SU-DHL-6 (cell line): ENCODE measurements at regions not wholly inside any gene's neighbourhood (a gene's known extent, or its start where the extent isn't known, plus 50 kb on each side); places are given as distances from the start of the nearest gene placed in this dataset.
"Not testable (repeated sequence)": the region's sequence is repeated elsewhere in the genome, so short reads cannot be mapped to it uniquely, and the experiment has no call there.

ENCODE experiments used
- H2AFZ ChIP-seq: fragments of 200-600 bp; sonication (generic); 2 replicates; pipeline ENCODE4 v1.6.1; 2014; ENCODE audit warnings: low read depth, mild to moderate bottlenecking, moderate library complexity, mixed read lengths, antibody characterized with exemption, low read length; ENCODE audit not compliant: severe bottlenecking
- H3F3A ChIP-seq: fragments of 200-600 bp; shearing (Covaris generic); 2 replicates; pipeline ENCODE4 v1.6.0; 2016; ENCODE audit warnings: antibody characterized with exemption, mild to moderate bottlenecking; ENCODE audit not compliant: insufficient read depth
- H3K27ac ChIP-seq: fragments of 200-600 bp; sonication (generic); 2 replicates; pipeline ENCODE4 v1.5.1; 2016; ENCODE audit warnings: low read depth, mild to moderate bottlenecking, low read length, moderate library complexity, mixed read lengths
- H3K27me3 ChIP-seq: fragments of 200-600 bp; sonication (generic), shearing (Covaris generic); 2 replicates; pipeline ENCODE4 v1.6.0; 2014; ENCODE audit warnings: mild to moderate bottlenecking, low read length
- H3K36me3 ChIP-seq: fragments of 200-600 bp; sonication (generic); 2 replicates; pipeline ENCODE4 v1.6.1; 2014; ENCODE audit warnings: mild to moderate bottlenecking, low read length, mixed read lengths
- H3K4me2 ChIP-seq: fragments of 300-600, 200-600 bp; shearing (Covaris generic), sonication (generic); 2 replicates; pipeline ENCODE4 v1.6.0; 2014; ENCODE audit warnings: low read length, low read depth, mild to moderate bottlenecking; ENCODE audit not compliant: poor library complexity, severe bottlenecking
- H3K4me3 ChIP-seq: fragments of 200-600 bp; sonication (generic); 2 replicates; pipeline ENCODE4 v1.5.1; 2014; ENCODE audit warnings: antibody characterized with exemption, low read length, mild to moderate bottlenecking, mixed read lengths; ENCODE audit not compliant: insufficient read depth, poor library complexity, severe bottlenecking
- H3K79me2 ChIP-seq: fragments of 200-600 bp; sonication (generic); 2 replicates; pipeline ENCODE4 v1.6.1; 2014; ENCODE audit warnings: mild to moderate bottlenecking, low read length, moderate library complexity; ENCODE audit not compliant: insufficient read depth
- H3K9ac ChIP-seq: fragments of 200-600 bp; sonication (generic); 2 replicates; pipeline ENCODE4 v1.7.0; 2014; ENCODE audit warnings: mild to moderate bottlenecking, low read length
- H3K9me2 ChIP-seq: fragments of 200-600 bp; sonication (generic); replicated peaks from 2 replicates; pipeline ENCODE4 v1.6.1; 2014; ENCODE audit warnings: low read length; ENCODE audit not compliant: insufficient read depth
- H3K9me3 ChIP-seq: fragments of 200-600 bp; sonication (generic); 2 replicates; pipeline ENCODE4 v1.6.1; 2014; ENCODE audit warnings: low read length, mixed read lengths; ENCODE audit not compliant: insufficient read depth
- H4K20me1 ChIP-seq: fragments of 200-600 bp; sonication (generic); 2 replicates; pipeline ENCODE4 v1.6.1; 2014; ENCODE audit warnings: low read depth, mild to moderate bottlenecking, antibody characterized with exemption, low read length, moderate library complexity, mixed read lengths
- EZH2phosphoT487 ChIP-seq: fragments of 200-600 bp; sonication (generic), shearing (Covaris generic); conservative IDR thresholded peaks from 2 replicates; pipeline ENCODE4 v1.6.1; 2018; ENCODE audit warnings: mild to moderate bottlenecking, antibody characterized with exemption, low read length, moderate library complexity, mixed read lengths
- TF ChIP-seq, protein P1 (sequence below): fragments of 200-600 bp; sonication (generic); IDR thresholded peaks from one replicate; pipeline ENCODE4 v1.5.1; 2017; ENCODE audit warnings: antibody characterized with exemption, mild to moderate bottlenecking, low read length, moderate library complexity; ENCODE audit not compliant: insufficient read depth, poor library complexity, severe bottlenecking

DNA sequence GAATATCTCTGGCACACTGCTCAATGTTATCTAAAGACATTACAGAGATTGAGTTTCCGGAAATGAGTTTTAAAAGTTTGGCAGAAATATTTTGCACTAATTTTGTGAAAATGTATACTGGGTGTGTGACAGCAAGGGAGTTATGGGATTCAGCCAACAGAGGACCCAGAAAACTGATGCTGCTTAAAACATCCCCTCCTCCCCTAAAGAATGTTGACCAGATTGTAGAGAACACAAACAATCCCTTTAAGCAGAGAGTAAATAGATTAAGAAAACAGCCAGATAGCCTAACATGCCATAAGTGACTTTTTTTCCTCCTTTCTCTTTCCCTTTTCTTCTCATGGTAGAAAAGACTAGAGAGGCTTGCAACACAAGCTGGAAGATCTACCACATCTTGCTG lies 928.0 kb upstream of the ALCAM start:
- no peaks in the 10 kb centered on the region for H3F3A ChIP-seq
- TF ChIP-seq, protein P1, sequence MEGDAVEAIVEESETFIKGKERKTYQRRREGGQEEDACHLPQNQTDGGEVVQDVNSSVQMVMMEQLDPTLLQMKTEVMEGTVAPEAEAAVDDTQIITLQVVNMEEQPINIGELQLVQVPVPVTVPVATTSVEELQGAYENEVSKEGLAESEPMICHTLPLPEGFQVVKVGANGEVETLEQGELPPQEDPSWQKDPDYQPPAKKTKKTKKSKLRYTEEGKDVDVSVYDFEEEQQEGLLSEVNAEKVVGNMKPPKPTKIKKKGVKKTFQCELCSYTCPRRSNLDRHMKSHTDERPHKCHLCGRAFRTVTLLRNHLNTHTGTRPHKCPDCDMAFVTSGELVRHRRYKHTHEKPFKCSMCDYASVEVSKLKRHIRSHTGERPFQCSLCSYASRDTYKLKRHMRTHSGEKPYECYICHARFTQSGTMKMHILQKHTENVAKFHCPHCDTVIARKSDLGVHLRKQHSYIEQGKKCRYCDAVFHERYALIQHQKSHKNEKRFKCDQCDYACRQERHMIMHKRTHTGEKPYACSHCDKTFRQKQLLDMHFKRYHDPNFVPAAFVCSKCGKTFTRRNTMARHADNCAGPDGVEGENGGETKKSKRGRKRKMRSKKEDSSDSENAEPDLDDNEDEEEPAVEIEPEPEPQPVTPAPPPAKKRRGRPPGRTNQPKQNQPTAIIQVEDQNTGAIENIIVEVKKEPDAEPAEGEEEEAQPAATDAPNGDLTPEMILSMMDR: no peak
- no peak for TF ChIP-seq EZH2phosphoT487
- no peak overlapping the region for H3K4me3 ChIP-seq
- no peaks in the 10 kb centered on the region for H3K9me2 ChIP-seq
- no peak overlapping the region for H3K27ac ChIP-seq
- H4K20me1 ChIP-seq: no peaks in the 10 kb centered on the region
- H2AFZ ChIP-seq: no peak overlapping the region
- no peak overlapping the region for H3K9ac ChIP-seq
- H3K4me2 ChIP-seq: no peak overlapping the region
- no peaks in the 10 kb centered on the region for H3K27me3 ChIP-seq
- H3K9me3 ChIP-seq: no peaks in the 10 kb centered on the region
- no peaks in the 10 kb centered on the region for H3K36me3 ChIP-seq
- H3K79me2 ChIP-seq: no peaks in the 10 kb centered on the region

DNA sequence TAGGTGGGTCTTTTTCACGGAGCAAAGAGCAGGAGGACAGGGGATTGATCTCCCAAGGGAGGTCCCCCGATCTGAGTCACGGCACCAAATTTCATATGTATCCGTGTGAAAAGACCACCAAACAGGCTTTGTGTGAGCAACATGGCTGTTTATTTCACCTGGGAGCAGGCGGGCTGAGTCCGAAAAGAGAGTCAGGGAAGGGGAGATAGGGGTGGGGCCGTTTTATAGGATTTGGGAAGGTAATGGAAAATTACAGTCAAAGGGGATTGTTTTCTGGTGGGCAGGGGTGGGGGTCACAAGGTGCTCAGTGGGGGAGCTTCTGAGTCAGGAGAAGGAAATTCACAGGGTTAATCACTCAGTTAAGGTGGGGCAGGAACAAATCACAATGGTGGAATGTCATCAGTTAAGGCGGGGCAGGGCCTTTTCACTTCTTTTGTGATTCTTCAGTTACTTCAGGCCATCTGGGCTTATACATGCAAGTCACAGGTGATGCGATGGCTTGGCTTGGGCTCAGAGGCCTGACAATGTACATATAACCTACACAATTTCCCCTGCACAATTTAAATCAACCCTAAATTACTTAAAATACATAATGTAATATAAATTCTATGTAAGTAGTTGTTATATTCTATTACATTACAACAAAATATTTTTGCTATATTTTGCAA lies 921.3 kb upstream of the ALCAM start:
- H3K79me2 ChIP-seq, H3K4me2 ChIP-seq, H3K36me3 ChIP-seq, H3K9me2 ChIP-seq, H3K4me3 ChIP-seq, H3F3A ChIP-seq, H3K9me3 ChIP-seq, H3K27ac ChIP-seq, H2AFZ ChIP-seq, H4K20me1 ChIP-seq, H3K9ac ChIP-seq, H3K27me3 ChIP-seq: not testable (repeated sequence)

DNA sequence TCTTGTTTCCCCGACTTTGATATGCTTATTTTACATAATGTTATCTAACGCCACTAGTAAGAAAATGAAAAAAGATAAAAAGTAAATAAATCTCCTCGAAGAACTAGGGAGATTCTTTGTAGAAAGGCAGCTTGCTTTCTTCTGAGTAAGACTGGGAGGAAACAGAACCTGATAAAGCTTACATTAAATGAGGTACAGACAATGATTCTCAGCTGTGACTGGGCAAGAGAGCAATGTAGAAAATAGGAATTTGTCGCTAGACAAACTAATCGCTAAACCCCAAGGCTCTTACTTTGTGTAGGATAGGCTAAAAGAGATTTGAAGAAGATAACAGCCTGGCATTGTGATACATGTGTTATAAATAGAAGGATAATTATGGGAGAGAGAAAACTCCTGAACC lies 919.0 kb upstream of the ALCAM start:
- no peak overlapping the region for H2AFZ ChIP-seq
- H3K9ac ChIP-seq: no peak overlapping the region
- no peaks in the 10 kb centered on the region for H3F3A ChIP-seq
- H3K9me3 ChIP-seq: no peaks in the 10 kb centered on the region
- no peaks in the 10 kb centered on the region for H4K20me1 ChIP-seq
- H3K9me2 ChIP-seq: no peaks in the 10 kb centered on the region
- H3K27ac ChIP-seq: no peak overlapping the region
- H3K27me3 ChIP-seq: no peaks in the 10 kb centered on the region
- no peaks in the 10 kb centered on the region for H3K79me2 ChIP-seq
- H3K36me3 ChIP-seq: no peaks in the 10 kb centered on the region
- H3K4me2 ChIP-seq: no peak overlapping the region
- H3K4me3 ChIP-seq: no peak overlapping the region
- TF ChIP-seq, protein P1: no peak
- TF ChIP-seq EZH2phosphoT487: no peak

DNA sequence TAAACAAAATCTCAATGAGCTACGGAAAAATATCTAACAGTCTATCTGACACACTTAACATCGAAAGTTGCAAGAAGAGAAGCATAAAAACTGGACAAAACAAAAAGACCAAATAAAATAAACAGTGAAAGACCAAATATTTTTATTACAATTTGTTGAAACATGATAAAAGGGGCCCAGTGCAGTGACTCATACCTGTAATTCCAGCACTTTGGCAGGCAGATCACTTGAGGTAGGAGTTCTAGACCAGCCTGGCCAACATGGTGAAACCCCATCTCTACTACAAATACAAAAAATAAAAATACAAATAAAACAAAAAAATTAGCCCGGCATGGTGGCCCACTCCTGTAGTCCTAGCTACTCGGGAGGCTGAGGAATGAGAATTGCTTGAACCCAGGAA lies 914.0 kb upstream of the ALCAM start:
- Histone ChIP-seq H3F3A (no peaks in the 10 kb centered on the region), H3K79me2 (no peaks in the 10 kb centered on the region), H3K9me2 (no peaks in the 10 kb centered on the region), H3K27me3 (no peaks in the 10 kb centered on the region), H3K4me2 (no peak overlapping the region), H3K9ac (no peak overlapping the region), H4K20me1 (no peaks in the 10 kb centered on the region), H2AFZ (no peak overlapping the region), H3K27ac (no peak overlapping the region), H3K9me3 (no peaks in the 10 kb centered on the region), H3K4me3 (no peak overlapping the region), H3K36me3 (no peaks in the 10 kb centered on the region)
- TF ChIP-seq, protein P1: no peak
- TF ChIP-seq EZH2phosphoT487: no peak
